SHP77 treated with DMSO at 0.1 percent for 48 hours (cell line): ENCODE measurements at regions not wholly inside any gene's neighbourhood (a gene's known extent, or its start where the extent isn't known, plus 50 kb on each side); places are given as distances from the start of the nearest gene placed in this dataset.

ENCODE experiments used
- DNase-seq: peaks from one replicate; lab custom pipeline; 2025; lab: John Stamatoyannopoulos, UW

GRCh38 chr4:59238212-59238611 is 1961.9 kb upstream of the ADGRL3 start:
- DNase-seq: no peak

GRCh38 chr4:59240011-59240410 is 1960.1 kb upstream of the ADGRL3 start:
- no peak for DNase-seq

GRCh38 chr4:59243038-59243437 is 1957.1 kb upstream of the ADGRL3 start:
- no peak for DNase-seq

GRCh38 chr4:59247032-59247431 is 1953.1 kb upstream of the ADGRL3 start:
- peak; percentile 20 for DNase-seq

- no peak for DNase-seq
Measured at GRCh38 chr4:59248313-59248712, 1951.8 kb upstream of the ADGRL3 start.

GRCh38 chr4:59249110-59249509 is 1951.0 kb upstream of the ADGRL3 start:
- no peak for DNase-seq

- DNase-seq: no peak
Measured at GRCh38 chr4:59258002-59258401, 1942.1 kb upstream of the ADGRL3 start.

GRCh38 chr4:59307609-59308008 is 1892.5 kb upstream of the ADGRL3 start:
- no peak for DNase-seq

- no peak for DNase-seq
Measured at GRCh38 chr4:59314637-59315036, 1885.5 kb upstream of the ADGRL3 start.

- DNase-seq: no peak
Measured at GRCh38 chr4:59339631-59340030, 1860.5 kb upstream of the ADGRL3 start.

GRCh38 chr4:59341506-59341905 is 1858.6 kb upstream of the ADGRL3 start:
- no peak for DNase-seq

GRCh38 chr4:59348949-59349348 is 1851.2 kb upstream of the ADGRL3 start:
- no peak for DNase-seq

GRCh38 chr4:59369229-59369628 is 1830.9 kb upstream of the ADGRL3 start:
- DNase-seq: no peak

GRCh38 chr4:59374416-59374815 is 1825.7 kb upstream of the ADGRL3 start:
- no peak for DNase-seq

- no peak for DNase-seq
Measured at GRCh38 chr4:59380841-59381366, 1819.2 kb upstream of the ADGRL3 start.

- DNase-seq: no peak
Measured at GRCh38 chr4:59381591-59381990, 1818.5 kb upstream of the ADGRL3 start.

GRCh38 chr4:59387759-59388758 is 1812.1 kb upstream of the ADGRL3 start:
- no peak for DNase-seq

GRCh38 chr4:59393780-59394179 is 1806.3 kb upstream of the ADGRL3 start:
- no peak for DNase-seq

- no peak for DNase-seq
Measured at GRCh38 chr4:59400334-59400733, 1799.8 kb upstream of the ADGRL3 start.

GRCh38 chr4:59409647-59410046 is 1790.5 kb upstream of the ADGRL3 start:
- no peak for DNase-seq

GRCh38 chr4:59412739-59413138 is 1787.4 kb upstream of the ADGRL3 start:
- no peak for DNase-seq

GRCh38 chr4:59455751-59456150 is 1744.4 kb upstream of the ADGRL3 start:
- DNase-seq: no peak

GRCh38 chr4:59457576-59457975 is 1742.5 kb upstream of the ADGRL3 start:
- no peak for DNase-seq

GRCh38 chr4:59484944-59485343 is 1715.2 kb upstream of the ADGRL3 start:
- DNase-seq: no peak
